RWPE1 (cell line): ENCODE measurements at regions not wholly inside any gene's neighbourhood (a gene's known extent, or its start where the extent isn't known, plus 50 kb on each side); places are given as distances from the start of the nearest gene placed in this dataset.

Experiments used
- CTCF ChIA-PET: fragments of 350-600 bp; sonication (Branson Sonifier 250); formaldehyde crosslinking; extraction: SDS; loops from one replicate; lab custom pipeline; 2021; lab: Yijun Ruan, JAX
- POLR2A ChIA-PET: fragments of 400-600 bp; formaldehyde crosslinking; extraction: SDS; loops from one replicate; lab custom pipeline; 2020; ENCODE audit warnings: antibody characterized with exemption; ENCODE audit not compliant: low non-redundant PET; lab: Yijun Ruan, JAX
- DNase-seq: peaks from one replicate; pipeline ENCODE4 v3.0.0; 2012; ENCODE audit warnings: low spot score
- H3K27ac ChIP-seq: fragments of 450-650 bp; 2 replicates; pipeline ENCODE4 v1.5.1; 2017
- TF ChIP-seq, protein P1 (sequence below): fragments of 450-650 bp; conservative IDR thresholded peaks from 2 replicates; pipeline ENCODE4 v1.5.1; 2017; ENCODE audit warnings: low read depth, mild to moderate bottlenecking

GRCh38 chr4:179130122-179130714, 1688.0 kb upstream of the AGA start:
- H3K27ac ChIP-seq = no peak overlapping the region
- ChIA-PET POLR2A (no interaction called here), CTCF (no interaction called here)
- DNase-seq = no peak
- TF ChIP-seq, protein P1, sequence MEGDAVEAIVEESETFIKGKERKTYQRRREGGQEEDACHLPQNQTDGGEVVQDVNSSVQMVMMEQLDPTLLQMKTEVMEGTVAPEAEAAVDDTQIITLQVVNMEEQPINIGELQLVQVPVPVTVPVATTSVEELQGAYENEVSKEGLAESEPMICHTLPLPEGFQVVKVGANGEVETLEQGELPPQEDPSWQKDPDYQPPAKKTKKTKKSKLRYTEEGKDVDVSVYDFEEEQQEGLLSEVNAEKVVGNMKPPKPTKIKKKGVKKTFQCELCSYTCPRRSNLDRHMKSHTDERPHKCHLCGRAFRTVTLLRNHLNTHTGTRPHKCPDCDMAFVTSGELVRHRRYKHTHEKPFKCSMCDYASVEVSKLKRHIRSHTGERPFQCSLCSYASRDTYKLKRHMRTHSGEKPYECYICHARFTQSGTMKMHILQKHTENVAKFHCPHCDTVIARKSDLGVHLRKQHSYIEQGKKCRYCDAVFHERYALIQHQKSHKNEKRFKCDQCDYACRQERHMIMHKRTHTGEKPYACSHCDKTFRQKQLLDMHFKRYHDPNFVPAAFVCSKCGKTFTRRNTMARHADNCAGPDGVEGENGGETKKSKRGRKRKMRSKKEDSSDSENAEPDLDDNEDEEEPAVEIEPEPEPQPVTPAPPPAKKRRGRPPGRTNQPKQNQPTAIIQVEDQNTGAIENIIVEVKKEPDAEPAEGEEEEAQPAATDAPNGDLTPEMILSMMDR = no peak

- DNase-seq = no peak
- CTCF ChIA-PET = no interaction called here
- POLR2A ChIA-PET = no interaction called here
- H3K27ac ChIP-seq = no peak overlapping the region
- TF ChIP-seq, protein P1 = no peak
Observed at GRCh38 chr4:179145746-179146525, 1703.7 kb upstream of the AGA start.

DNA sequence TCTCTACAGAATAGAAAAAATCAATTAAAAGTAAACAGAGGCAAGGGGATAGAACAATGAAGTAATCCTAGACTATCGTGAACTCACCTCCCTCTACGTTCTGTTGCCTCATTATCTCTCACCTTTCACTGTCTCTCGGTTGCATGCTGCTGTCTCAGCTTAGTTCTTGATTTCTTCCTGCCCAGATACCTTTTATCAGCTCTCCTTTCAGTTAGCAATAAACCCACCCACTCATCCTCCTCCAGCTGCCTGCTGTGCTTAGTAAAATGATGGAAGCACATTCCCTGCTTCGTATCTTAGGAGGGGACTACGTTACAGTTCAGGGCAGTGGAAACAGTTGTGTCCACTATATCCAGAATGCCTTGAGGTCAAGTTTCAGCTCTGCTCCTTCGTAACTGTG, 1709.5 kb upstream of the AGA start:
- CTCF ChIA-PET = interaction anchor here (0.6 kb wide), 1 partner anchor 15 kb away, joined by 4 read pairs; no protein-coding TSS in a partner anchor
- TF ChIP-seq, protein P1 = no peak
- DNase-seq = no peak
- H3K27ac ChIP-seq = no peak overlapping the region
- POLR2A ChIA-PET = no interaction called here

- TF ChIP-seq, protein P1 = no peak
- H3K27ac ChIP-seq = no peak overlapping the region
Observed at GRCh38 chr4:179163147-179163546, 1720.9 kb upstream of the AGA start.

DNA sequence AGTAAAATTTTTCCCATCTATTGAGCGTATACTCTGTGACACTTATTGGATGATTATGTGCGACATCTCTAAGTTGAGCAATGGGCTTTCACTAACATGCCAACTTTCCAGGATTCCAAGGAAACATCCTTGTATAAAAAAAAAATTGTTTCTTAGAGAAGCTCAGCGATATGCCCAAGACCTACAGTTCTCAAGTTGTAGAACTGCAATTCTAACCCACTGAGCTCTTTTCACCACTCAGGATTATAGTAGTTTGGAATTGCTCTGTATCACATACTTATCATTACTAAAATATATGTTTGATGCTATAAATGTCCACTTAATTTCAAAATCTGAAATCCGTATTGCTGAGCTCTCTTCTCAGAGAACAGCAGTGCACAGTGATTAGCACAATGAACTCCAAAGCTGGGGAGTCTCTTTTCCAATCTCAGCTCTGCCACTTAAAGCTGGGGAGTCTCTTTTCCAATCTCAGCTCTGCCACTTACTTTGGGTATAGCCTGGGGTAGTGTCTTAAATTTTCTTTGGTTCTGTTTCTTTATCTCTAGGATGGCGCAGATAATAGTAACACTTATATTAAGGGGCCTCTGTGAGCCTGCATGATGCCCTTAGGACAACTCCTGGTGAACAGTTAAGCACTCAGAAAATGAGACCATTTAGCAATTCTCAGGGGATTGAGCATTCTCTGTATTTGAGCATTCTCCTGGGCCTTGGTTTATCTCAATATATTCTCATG, 1722.2 kb upstream of the AGA start:
- ChIA-PET CTCF (no interaction called here), POLR2A (no interaction called here)
- H3K27ac ChIP-seq = no peak overlapping the region
- DNase-seq = no peak
- TF ChIP-seq, protein P1 = no peak

More at GRCh38 chr4:179163147-179163546, 1720.9 kb upstream of the AGA start:
- ChIA-PET CTCF (no interaction called here), POLR2A (no interaction called here)
- DNase-seq = no peak

- TF ChIP-seq, protein P1 = no peak
- H3K27ac ChIP-seq = no peak overlapping the region
- DNase-seq = no peak
- ChIA-PET POLR2A (no interaction called here), CTCF (no interaction called here)
Observed at GRCh38 chr4:179165000-179165738, 1722.9 kb upstream of the AGA start.
